Fibroblast of lung (primary cell): ENCODE measurements at regions not wholly inside any gene's neighbourhood (a gene's known extent, or its start where the extent isn't known, plus 50 kb on each side); places are given as distances from the start of the nearest gene placed in this dataset.

Source experiments
- EZH2 ChIP-seq: IDR thresholded peaks from 2 replicates; pipeline ENCODE4 v1.5.1; 2012; ENCODE audit warnings: low read length, control low read depth, mild to moderate bottlenecking; ENCODE audit errors: missing control alignments
- TF ChIP-seq, protein P1 (sequence below), 2 donors: IDR thresholded peaks in 1 of 2; conservative IDR thresholded peaks in 1 of 2; 1 replicate in 1 of 2; 2 replicates in 1 of 2; pipeline ENCODE4 v1.5.1; 2011 to 2012; ENCODE audit warnings: low read length in 2 of 2, control low read depth in 1 of 2, inconsistent platforms in 1 of 2, low read depth in 1 of 2, mild to moderate bottlenecking in 1 of 2

GRCh38 chr11:29685361-29685760 is 331.5 kb downstream of the KCNA4 start:
- TF ChIP-seq, protein P1, sequence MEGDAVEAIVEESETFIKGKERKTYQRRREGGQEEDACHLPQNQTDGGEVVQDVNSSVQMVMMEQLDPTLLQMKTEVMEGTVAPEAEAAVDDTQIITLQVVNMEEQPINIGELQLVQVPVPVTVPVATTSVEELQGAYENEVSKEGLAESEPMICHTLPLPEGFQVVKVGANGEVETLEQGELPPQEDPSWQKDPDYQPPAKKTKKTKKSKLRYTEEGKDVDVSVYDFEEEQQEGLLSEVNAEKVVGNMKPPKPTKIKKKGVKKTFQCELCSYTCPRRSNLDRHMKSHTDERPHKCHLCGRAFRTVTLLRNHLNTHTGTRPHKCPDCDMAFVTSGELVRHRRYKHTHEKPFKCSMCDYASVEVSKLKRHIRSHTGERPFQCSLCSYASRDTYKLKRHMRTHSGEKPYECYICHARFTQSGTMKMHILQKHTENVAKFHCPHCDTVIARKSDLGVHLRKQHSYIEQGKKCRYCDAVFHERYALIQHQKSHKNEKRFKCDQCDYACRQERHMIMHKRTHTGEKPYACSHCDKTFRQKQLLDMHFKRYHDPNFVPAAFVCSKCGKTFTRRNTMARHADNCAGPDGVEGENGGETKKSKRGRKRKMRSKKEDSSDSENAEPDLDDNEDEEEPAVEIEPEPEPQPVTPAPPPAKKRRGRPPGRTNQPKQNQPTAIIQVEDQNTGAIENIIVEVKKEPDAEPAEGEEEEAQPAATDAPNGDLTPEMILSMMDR (conservative IDR thresholded peaks at IDR 0.05 in 1 of 2, IDR thresholded peaks at IDR 0.05 in 1 of 2; ENCODE audit: low read depth in 1 of 2, low read length in 2 of 2): no peak
- TF ChIP-seq EZH2: no peak
